ENCODE measurements at regions not wholly inside any gene's neighbourhood (a gene's known extent, or its start where the extent isn't known, plus 50 kb on each side); places are given as distances from the start of the nearest gene placed in this dataset.
"Not testable (repeated sequence)": the region's sequence is repeated elsewhere in the genome, so short reads cannot be mapped to it uniquely, and the experiment has no call there.

GRCh38 chr7:113304104-113304503 lies 185.8 kb upstream of the SMIM30 start:
- TF ChIP-seq CTCF (IDR thresholded peaks at IDR 0.05; ENCODE audit: low read depth, low read length, missing control alignments): no peak
- in situ Hi-C loops (cut with HindIII; ENCODE audit: low pct_ligation_motif_present, low sequenced_read_pairs): no loop called here
- DNase-seq: no peak
- H3K4me3 ChIP-seq (ENCODE audit: low read depth, low read length): no peak overlapping the region
- H3K36me3 ChIP-seq (replicated peaks): no peaks in the 10 kb centered on the region
- H3K27me3 ChIP-seq (replicated peaks): no peaks in the 10 kb centered on the region
- no peak overlapping the region for H3K27ac ChIP-seq

- H3K27me3 ChIP-seq (replicated peaks); in situ Hi-C loops (cut with HindIII; ENCODE audit: low pct_ligation_motif_present, low sequenced_read_pairs); DNase-seq; H3K27ac ChIP-seq; H3K36me3 ChIP-seq (replicated peaks); H3K4me3 ChIP-seq (ENCODE audit: low read depth, low read length): not testable (repeated sequence)
Measured at GRCh38 chr7:113303388-113303787, 185.0 kb upstream of the SMIM30 start.

GRCh38 chr7:113301983-113302382 lies 183.6 kb upstream of the SMIM30 start:
- in situ Hi-C loops (cut with HindIII; ENCODE audit: low pct_ligation_motif_present, low sequenced_read_pairs): no loop called here
- no peak for DNase-seq
- Histone ChIP-seq H3K27me3 (replicated peaks) (no peaks in the 10 kb centered on the region), H3K27ac (no peak overlapping the region), H3K36me3 (replicated peaks) (no peaks in the 10 kb centered on the region), H3K4me3 (ENCODE audit: low read depth, low read length) (no peak overlapping the region)
- no peak for TF ChIP-seq CTCF (IDR thresholded peaks at IDR 0.05; ENCODE audit: low read depth, low read length, missing control alignments)

GRCh38 chr7:113301141-113301540 lies 182.8 kb upstream of the SMIM30 start:
- Histone ChIP-seq H3K27me3 (replicated peaks) (no peaks in the 10 kb centered on the region), H3K27ac (no peak overlapping the region), H3K36me3 (replicated peaks) (no peaks in the 10 kb centered on the region), H3K4me3 (ENCODE audit: low read depth, low read length) (no peak overlapping the region)
- DNase-seq: no peak
- in situ Hi-C loops (cut with HindIII; ENCODE audit: low pct_ligation_motif_present, low sequenced_read_pairs): no loop called here
- TF ChIP-seq CTCF (IDR thresholded peaks at IDR 0.05; ENCODE audit: low read depth, low read length, missing control alignments): no peak

- TF ChIP-seq CTCF (IDR thresholded peaks at IDR 0.05; ENCODE audit: low read depth, low read length, missing control alignments): no peak
- Histone ChIP-seq H3K36me3 (replicated peaks) (no peaks in the 10 kb centered on the region), H3K4me3 (ENCODE audit: low read depth, low read length) (no peak overlapping the region), H3K27ac (no peak overlapping the region), H3K27me3 (replicated peaks) (no peaks in the 10 kb centered on the region)
- in situ Hi-C loops (cut with HindIII; ENCODE audit: low pct_ligation_motif_present, low sequenced_read_pairs): no loop called here
- no peak for DNase-seq
Measured at GRCh38 chr7:113299748-113300147, 181.4 kb upstream of the SMIM30 start.

GRCh38 chr7:113298501-113298900 lies 180.1 kb upstream of the SMIM30 start:
- Histone ChIP-seq H3K4me3 (ENCODE audit: low read depth, low read length) (no peak overlapping the region), H3K27ac (no peak overlapping the region), H3K27me3 (replicated peaks) (no peaks in the 10 kb centered on the region), H3K36me3 (replicated peaks) (no peaks in the 10 kb centered on the region)
- no peak for TF ChIP-seq CTCF (IDR thresholded peaks at IDR 0.05; ENCODE audit: low read depth, low read length, missing control alignments)
- in situ Hi-C loops (cut with HindIII; ENCODE audit: low pct_ligation_motif_present, low sequenced_read_pairs): no loop called here
- no peak for DNase-seq

Data from brain microvascular endothelial cell (primary cell).